NCI-H2171 (cell line): ENCODE measurements at regions not wholly inside any gene's neighbourhood (a gene's known extent, or its start where the extent isn't known, plus 50 kb on each side); places are given as distances from the start of the nearest gene placed in this dataset.

Experiments used
- DNase-seq: peaks from one replicate; lab custom pipeline; 2025; lab: John Stamatoyannopoulos, UW

DNA sequence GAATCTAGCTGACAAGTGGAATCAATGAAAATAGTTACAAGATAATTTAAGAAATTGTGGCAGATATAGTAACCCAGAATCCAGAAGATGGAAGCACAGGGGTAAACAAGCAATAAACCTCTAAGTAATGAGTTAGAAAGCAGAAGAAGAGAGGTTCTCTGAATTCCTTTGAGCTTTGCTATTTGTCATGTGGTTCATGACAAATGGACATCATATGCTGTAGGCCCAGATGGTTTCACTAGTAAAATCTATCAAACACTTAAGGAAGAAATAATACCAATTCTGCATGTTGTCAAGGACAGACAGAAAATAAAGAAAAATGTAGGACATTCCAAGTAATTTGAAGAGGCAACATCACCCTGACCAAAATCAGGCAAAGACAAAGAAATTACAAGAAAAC, 480.8 kb upstream of the INTU start:
- no peak for DNase-seq

- DNase-seq = no peak
These were observed 477.6 kb upstream of the INTU start for GRCh38 chr4:127155116-127155515.

DNA sequence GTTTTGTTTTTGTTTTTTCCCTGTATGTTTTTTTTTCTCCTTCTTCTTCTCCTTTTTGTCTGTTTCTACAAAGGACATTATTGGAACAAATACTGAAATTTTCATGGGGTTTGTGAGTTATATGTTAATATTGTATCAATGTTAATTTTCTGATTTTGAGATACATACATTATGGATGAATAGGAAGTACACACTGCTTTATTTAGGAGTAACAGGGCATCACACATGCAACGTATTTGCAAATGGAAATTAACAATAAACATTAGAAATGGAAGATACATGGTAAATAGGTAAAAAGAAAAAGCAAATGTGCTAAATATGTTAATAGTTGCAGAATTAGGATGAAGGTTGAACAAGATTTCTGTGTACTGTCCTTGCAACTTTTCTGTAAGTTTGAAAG, 477.2 kb upstream of the INTU start:
- no peak for DNase-seq

GRCh38 chr4:127162741-127163140, 470.0 kb upstream of the INTU start:
- no peak for DNase-seq

- DNase-seq = no peak
These were observed 466.8 kb upstream of the INTU start for GRCh38 chr4:127165971-127166370.

GRCh38 chr4:127174201-127174600, 458.6 kb upstream of the INTU start:
- DNase-seq = no peak

GRCh38 chr4:127174616-127175015, 458.1 kb upstream of the INTU start:
- DNase-seq = no peak

- no peak for DNase-seq
These were observed 453.3 kb upstream of the INTU start for GRCh38 chr4:127179256-127180087.

GRCh38 chr4:127181001-127181400, 451.8 kb upstream of the INTU start:
- DNase-seq = no peak

GRCh38 chr4:127182687-127183086, 450.1 kb upstream of the INTU start:
- no peak for DNase-seq

GRCh38 chr4:127188847-127189246, 443.9 kb upstream of the INTU start:
- no peak for DNase-seq

DNA sequence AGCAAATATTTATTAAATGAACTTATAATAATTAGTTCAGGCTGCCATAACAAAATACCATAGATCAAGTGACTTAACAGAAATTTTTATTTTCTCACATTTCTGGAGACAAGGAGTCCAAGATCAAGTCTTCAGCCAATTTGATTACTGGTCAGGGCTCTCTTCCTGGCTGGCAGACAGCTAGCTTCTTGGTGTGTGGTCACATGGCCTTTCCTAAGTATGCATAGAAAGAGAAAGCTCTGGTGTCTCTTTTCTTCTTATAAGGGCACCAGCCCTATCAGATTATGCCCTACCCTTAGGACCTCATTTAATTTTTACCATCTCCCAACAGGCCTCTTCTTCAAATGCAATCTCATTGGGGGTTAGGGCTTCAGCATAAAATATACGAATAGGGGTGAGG, 438.5 kb upstream of the INTU start:
- DNase-seq = no peak

GRCh38 chr4:127196655-127197352, 436.0 kb upstream of the INTU start:
- DNase-seq = no peak

- no peak for DNase-seq
These were observed 429.1 kb upstream of the INTU start for GRCh38 chr4:127203562-127204200.

DNA sequence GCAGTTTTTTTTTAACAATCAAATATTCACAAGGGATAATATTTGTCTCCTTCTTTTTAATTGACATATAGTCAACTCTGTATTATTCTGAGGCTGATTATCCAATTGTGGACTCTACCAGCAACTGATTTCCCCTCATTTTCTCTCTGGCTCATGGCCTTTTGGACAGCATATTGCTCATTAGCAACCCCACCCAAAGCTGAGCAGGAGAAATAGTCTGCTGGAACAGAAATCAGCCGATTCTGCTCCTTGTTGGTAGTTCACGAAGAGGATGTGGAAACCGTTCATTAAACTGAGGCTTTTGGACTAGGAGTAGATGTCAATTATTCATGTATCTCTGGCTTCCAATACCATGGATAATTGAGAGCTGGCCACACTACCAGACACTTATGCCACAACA, 428.4 kb upstream of the INTU start:
- no peak for DNase-seq

DNA sequence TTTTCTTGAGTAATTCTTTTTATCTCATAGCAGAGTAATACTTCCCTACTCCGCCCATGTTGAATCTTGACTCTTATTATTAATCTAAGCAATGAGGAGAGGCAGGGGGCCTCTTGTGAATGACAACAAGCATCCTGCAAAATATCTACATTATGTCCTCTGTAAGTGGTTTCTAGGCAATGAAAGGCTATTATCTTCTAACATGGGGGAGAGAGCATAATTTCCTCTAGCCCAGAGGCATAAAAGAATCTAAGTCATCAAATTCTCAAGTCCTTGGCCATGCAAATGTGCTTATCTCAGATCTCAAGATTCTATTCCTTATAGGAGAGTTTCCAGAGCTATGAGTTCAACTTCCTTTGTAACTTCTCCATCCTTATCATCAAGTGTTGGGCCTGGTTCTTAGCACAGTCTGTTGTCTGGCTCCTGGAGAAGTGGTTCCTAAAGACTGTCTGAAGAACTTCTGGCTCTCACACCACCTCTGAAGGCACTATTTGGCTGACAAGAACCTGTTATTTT, 423.1 kb upstream of the INTU start:
- no peak for DNase-seq

DNA sequence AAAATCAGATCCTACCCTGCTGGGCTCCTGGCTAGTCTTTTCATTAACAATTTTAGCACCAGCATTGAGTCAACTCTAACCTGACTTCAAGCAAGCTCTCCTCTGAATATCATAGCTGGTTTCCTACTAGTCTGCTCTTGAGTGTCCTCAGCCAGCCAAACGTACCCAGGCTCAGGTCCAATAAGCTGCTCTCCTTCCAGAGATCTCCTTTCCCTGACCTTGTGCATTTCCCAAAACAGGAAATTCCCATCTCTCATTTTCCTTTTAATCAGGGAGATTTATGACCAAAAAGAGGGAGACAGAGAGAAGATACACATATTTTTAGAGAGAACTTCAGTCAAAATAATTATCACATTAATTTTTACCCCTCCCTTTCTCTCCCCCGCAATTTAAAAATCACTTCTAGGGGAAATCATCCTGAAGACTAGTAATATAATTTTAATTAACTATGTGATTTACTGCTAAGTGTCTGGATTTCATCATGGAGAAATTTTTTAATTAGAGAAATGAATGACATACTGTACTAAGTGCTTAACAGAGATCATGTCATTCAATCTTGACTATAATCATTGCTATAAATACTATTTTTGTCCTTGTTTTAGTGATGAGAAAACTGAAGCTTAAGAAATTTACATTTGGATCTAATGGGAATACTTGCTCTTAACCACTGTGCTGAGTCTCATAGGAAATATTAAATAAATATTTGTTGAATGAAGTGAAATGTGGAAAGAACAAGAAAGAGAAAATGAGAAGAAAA, 421.7 kb upstream of the INTU start:
- DNase-seq = no peak

GRCh38 chr4:127211650-127212560, 420.9 kb upstream of the INTU start:
- DNase-seq = no peak

DNA sequence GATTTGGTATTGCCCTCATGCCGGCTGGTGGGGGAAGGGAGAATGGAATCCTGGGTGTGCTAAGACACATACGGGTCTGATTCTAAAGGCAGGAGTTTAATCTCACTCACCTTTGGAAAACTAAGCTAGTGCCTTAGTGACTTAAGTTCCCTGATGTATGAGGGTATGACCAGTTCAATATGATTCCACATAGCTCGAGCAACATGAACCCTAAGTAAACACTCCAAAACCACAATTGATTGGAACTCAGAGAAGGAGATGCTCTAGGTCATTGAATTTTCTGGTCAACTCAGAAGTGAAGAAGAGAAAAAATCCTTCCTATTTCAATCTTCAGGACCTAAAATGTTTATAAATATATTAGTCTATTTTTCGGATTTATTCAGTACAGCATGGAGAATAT, 420.1 kb upstream of the INTU start:
- DNase-seq = no peak

- DNase-seq = no peak
These were observed 418.7 kb upstream of the INTU start for GRCh38 chr4:127214016-127214415.

DNA sequence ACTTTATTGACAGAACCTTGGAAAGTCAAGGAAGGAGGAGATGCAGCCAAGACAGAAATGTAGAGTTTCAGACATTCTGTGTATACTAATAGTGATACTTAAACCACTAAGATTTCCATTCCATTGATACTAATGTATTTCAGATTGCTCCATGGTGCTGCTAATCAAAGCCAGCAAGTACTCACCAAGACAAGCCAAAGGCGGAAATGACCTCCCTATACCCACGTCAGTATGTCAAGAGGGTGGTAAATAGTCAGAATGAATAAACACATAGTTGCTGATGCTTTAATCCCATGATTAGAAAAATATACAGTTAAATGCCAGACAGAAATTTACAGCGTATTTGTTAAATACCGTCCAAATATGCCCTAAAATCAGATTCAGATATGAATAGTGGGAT, 417.8 kb upstream of the INTU start:
- DNase-seq = no peak
